DMS53 treated with DMSO at 0.1 percent for 48 hours (cell line): ENCODE measurements at regions not wholly inside any gene's neighbourhood (a gene's known extent, or its start where the extent isn't known, plus 50 kb on each side); places are given as distances from the start of the nearest gene placed in this dataset.
"Not testable (repeated sequence)": the region's sequence is repeated elsewhere in the genome, so short reads cannot be mapped to it uniquely, and the experiment has no call there.

ENCODE experiments used
- DNase-seq: peaks from one replicate; lab custom pipeline; 2025; ENCODE audit not compliant: unreplicated experiment; lab: John Stamatoyannopoulos, UW

- no peak for DNase-seq
These were observed 161.0 kb upstream of the NLRP1 start for GRCh38 chr17:5745111-5745813.

DNA sequence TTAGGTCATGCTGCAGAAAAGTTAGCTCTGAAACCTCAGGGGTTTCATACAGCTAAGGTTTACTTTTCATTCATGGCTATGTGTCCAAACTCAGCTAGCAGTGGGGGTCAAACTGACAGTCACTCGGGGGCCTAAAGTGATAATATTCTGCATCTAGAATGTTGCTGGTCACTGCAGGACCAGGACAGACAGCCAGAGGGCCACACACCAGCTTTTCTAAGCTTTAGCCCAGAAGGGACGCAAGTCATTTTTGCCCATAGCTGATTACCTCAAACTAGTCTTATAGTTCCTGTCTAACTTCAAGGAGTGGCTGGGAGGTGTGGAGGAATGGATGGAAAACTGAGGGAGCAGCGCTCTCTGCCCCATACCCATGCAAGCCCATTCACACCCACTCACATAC is 163.0 kb upstream of the NLRP1 start:
- DNase-seq: no peak

DNA sequence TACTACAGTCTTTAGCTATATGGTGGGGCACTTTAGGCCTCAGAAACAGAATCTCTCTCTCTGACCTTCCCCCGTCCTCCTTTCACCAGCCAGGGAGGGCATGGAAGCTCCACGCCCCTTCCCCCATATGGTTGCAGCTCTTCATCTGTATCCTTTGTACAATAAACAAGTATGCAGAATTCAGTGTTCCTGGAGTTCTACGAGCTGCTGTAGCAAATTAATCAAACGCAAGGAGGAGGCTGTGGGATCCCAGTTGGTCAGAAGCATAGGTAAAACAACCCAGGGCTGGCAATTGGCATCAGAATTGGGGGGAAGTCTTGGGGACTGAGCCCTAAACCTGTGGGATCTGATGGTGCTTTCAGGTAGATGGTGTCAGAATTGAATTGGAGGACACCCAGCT is 163.7 kb upstream of the NLRP1 start:
- no peak for DNase-seq

DNA sequence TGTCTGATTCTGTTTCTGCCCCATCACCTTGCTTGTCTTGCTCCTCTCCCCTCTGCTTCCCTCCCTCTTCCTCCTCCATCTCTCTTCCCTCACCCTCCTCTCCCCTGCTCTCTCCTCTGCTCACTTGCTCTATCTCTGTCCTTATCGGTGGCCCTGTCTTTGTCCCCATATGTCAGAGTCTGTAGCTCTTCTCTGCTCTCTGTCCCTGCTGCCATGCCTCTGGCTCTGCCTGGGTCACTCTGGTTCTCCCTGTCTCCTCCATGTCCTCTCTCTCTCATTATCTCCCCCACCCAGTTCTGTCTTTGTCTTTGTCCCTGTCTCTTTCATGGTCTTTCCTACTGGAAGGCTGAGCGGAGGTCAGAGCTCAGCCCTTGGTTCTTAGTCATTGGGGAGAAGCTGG is 169.1 kb upstream of the NLRP1 start:
- DNase-seq: no peak

- DNase-seq: no peak
These were observed 173.1 kb upstream of the NLRP1 start for GRCh38 chr17:5757314-5757907.

DNA sequence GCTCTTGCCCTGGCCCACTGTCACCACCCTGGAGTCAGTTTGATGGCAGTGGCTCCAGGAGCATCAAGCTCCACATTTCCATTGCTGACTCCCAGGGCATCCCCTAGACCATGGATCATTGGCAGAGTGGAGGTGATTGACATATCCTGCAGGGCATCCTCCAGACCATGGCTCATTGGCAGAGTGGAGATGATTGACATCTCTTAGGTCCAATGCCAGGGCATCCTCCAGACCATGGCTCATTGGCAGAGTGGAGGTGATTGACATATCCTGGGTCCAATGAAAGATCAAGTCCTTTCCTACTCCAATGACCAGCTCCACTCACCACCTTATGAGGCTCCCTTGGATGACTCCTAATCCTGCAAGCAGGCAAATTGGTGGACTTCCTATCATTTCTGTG is 174.3 kb upstream of the NLRP1 start:
- no peak for DNase-seq

DNA sequence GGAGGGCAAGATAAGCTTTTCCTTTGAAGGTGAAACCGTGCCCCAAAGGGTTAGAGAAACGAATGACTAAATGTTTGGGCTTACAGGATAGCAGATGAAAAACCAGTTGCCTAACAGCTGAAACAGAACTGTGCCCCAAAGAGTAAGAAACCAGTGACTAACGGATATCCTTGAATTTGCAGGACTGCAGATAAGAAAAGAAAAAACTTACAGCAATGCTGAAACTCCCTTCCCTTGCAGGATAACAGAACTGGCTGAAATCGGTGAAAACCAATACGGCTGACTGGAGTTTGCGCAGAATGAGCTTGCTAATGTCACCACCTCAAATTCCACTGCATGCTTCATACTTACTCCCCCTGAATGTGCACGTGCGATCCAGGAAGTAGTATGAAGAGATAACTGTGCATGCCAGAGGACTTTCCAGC is 175.2 kb upstream of the NLRP1 start:
- no peak for DNase-seq

DNA sequence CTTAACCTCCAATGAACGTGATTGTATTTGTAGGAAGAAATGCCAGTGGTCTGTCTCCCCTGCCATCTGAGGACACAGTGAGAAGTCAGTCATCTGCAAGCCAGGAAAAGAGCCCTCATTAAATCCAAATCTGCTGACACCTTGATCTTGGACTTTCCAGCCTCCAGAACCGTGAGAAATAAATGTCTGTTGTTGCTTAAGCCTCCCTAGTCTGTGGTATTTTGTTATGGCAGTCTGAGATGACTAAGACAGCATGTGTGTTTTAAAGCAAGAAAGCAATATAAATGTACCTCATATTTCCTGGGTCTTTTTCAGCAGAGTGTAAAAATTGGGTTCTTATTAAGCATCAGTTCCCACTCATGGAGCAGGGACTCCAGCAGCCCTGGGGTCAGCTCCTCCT is 177.9 kb upstream of the NLRP1 start:
- DNase-seq: no peak

- no peak for DNase-seq
These were observed 179.4 kb upstream of the NLRP1 start for GRCh38 chr17:5763595-5764306.

DNA sequence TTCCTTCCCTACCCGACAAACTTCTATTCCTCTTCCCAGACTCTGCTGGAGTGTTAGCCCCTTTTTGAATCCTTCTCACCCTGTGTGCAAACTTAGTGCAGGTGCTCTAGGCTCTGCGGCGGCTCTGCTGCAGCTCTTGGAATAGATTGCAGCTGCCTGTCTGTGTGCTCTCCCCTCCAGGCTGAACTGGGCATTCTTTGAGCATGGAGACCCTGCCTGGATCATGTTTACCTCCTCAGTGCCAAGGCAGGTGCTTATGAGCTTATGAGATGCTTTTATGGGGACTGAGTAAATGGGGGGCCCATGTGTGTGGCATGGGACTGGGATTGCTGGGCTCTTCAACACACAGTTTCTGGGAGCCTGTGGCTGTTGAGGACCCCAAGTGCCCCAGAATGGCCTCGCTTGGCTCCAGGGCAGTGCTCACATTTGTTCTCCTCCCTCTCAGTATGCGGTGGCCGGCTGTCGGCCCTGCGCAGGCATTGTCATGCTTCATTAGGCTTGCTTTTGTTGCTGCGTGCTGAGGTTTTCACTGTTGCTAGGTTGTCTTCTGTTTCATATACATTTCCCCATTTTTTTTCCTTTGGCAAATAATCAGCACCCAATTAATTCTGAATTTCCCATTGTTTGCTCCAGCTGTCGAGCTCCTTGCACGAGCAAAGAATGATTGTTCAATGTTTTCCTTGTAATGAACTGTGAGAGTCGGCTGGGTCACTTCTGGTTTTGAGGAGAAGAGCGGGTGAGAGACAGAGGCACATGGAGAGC is 185.5 kb upstream of the NLRP1 start:
- no peak for DNase-seq

- no peak for DNase-seq
These were observed 186.3 kb upstream of the NLRP1 start for GRCh38 chr17:5770441-5771270.

DNA sequence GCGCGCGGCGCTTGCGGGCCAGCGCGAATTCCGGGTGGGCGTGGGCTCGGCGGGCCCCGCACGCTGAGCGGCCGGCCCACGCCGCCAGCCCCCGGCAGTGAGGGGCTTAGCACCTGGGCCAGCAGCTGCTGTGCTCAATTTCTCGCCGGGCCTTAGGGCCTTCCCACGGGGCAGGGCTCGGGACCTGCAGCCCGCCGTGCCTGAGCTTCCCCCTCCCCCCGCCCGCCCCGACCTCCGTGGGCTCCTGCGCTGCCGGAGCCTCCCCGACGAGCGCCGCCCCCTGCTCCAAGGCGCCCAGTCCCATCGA is 186.9 kb upstream of the NLRP1 start:
- not testable (repeated sequence) for DNase-seq

DNA sequence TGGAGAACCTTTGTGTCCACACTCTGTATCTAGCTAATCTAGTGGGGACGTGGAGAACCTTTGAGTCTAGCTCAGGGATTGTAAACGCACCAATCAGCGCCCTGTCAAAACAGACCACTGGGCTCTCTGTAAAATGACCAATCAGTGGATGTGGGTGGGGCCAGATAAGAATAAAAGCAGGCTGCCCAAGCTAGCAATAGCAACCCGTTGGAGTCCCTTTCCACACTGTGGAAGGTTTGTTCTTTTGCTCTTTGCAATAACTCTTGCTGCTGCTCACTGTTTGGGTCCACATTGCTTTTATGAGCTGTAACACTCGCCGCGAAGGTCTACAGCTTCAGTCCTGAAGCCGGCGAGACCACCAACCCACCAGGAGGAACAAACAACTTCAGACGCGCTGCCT is 187.7 kb upstream of the NLRP1 start:
- DNase-seq: not testable (repeated sequence)

GRCh38 chr17:5772720-5773119 is 188.4 kb upstream of the NLRP1 start:
- DNase-seq: no peak

DNA sequence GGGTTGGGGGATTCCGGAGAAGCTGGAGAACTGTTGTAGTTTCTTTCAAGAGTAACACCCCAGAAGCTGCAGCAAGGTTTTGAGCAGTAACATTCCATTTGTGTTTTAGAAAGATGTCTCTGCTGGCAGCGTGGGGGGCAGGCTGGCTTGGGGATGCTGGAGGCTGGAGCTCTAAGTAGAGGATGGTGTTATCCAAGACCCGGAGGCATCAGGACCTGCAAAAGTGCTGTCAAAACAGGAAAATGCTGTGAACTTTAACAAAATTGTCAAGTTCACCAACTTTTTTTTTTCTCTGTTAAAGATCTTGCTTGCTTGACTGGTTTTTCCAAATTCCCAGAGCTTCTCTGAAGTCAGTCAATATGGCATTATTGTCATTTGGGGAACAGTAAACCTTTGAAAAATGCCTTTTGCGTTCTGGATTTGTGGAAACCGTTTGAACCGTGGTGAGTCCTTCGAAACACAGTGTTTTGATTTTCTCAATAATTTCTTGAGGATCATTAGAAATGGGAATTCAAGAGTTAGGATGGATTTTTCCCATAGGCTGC is 189.6 kb upstream of the NLRP1 start:
- no peak for DNase-seq

DNA sequence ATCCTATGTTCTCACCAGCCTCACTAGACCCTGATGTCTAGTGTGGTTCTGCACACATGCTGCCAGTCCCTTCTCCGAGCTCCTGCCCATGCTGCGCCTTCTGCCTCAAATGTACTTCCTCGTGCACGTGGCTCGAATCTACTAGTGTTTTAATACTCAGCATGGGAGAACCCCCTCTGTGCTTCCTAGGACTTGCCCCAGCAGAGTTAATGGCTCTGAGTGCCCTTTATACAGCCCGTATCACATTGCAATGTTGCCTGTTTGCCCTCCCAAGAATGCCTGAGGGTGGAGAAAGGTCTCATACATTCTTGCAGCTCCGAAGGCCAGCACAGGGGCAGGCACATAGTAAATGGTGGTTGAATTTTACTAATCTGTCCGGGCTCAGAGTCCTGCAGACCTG is 190.8 kb upstream of the NLRP1 start:
- DNase-seq: no peak

DNA sequence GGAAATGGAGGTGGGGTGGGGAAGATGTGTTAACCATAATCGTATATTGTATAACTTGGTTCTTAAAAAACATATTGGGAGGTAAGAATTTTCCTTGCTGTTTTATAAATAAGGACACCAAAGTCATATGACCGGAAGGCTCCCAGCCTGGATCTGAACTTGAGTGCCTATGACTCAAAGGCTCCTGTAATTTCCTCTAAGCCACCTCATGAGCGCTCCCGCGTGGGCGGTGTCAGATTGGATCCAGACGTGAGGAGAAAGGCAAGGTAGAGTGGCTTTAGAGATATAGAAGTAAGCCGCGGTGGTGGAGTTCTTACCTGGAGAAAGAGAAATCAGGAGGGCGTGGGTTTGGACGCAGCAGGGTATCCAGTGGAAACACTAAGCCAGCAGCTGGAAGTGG is 196.2 kb upstream of the NLRP1 start:
- DNase-seq: no peak

DNA sequence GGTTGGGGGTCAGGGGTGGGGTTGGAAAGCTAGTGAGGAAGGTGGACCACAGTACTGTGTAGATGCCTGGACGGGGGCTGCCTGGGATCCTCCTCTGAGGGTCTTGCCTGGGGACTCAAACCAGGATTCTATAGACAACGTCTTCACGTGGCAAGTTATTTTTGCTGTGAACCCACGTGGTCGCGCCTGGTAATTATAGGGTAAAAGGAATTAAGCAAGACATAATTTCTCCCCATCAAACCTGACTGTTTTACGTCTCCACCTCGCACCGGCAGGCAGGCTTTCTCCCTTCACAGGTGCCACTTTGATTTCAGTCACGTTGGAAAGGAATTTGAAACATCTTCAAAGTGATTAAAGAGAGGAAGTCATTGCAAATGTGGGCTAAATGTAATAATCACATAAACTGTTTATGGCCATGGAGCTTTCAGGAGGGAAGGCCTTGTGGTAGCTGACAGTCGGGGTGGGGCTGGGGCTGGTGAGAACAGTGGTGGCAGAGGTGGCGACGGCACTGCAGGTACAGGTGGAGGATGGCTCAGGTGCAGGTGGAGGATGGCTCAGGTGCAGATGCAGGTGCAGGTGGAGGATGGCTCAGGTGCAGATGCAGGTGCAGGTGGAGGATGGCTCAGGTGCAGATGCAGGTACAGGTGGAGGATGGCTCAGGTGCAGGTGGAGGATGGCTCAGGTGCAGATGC is 197.1 kb upstream of the NLRP1 start:
- DNase-seq: no peak

DNA sequence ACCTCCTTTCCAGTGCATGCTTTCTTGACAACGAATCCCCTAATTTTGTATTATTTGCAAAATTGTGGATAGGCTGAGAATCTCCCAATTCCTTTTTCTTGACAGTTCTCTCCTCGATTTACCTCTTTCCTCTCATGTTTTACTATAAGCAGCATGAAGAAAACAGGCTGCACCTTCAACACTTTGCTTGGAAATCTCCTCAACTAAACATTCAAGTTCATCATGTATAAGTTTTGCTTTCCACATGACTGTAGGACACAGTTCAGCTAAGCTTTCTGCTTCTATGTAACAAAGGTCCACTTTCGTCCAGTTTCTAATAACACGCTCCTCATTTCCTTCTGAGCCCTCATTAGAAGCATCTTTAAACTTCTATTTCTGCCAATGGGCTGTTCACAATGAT is 199.0 kb upstream of the NLRP1 start:
- no peak for DNase-seq

- DNase-seq: no peak
These were observed 199.5 kb upstream of the NLRP1 start for GRCh38 chr17:5783851-5784250.
